ENCODE measurements at regions not wholly inside any gene's neighbourhood (a gene's known extent, or its start where the extent isn't known, plus 50 kb on each side); places are given as distances from the start of the nearest gene placed in this dataset.

DNA sequence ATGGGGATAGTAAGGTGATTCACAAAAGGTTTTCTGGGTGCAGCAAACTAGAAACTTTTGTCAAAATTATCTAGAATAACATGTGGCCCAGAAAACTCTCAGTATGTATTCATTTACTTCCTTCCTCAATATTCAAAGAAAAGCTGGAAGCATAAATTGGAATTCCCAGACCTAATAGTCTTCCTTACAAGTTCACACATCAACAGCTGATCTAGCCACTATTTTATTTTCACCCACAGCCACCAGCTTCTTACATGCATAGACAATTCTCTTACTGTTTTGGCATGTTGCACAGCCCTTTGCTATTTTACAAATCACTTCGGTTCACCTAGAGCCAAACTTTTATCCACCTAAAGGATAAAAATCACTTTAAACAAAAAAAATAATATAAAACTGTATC is 647.8 kb upstream of the CCDC54 start:
- no peak for TF ChIP-seq EZH2 (IDR thresholded peaks at IDR 0.05; ENCODE audit: borderline replicate concordance)
- TF ChIP-seq, protein P1, sequence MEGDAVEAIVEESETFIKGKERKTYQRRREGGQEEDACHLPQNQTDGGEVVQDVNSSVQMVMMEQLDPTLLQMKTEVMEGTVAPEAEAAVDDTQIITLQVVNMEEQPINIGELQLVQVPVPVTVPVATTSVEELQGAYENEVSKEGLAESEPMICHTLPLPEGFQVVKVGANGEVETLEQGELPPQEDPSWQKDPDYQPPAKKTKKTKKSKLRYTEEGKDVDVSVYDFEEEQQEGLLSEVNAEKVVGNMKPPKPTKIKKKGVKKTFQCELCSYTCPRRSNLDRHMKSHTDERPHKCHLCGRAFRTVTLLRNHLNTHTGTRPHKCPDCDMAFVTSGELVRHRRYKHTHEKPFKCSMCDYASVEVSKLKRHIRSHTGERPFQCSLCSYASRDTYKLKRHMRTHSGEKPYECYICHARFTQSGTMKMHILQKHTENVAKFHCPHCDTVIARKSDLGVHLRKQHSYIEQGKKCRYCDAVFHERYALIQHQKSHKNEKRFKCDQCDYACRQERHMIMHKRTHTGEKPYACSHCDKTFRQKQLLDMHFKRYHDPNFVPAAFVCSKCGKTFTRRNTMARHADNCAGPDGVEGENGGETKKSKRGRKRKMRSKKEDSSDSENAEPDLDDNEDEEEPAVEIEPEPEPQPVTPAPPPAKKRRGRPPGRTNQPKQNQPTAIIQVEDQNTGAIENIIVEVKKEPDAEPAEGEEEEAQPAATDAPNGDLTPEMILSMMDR (IDR thresholded peaks at IDR 0.05; ENCODE audit: poor library complexity), result no peak
